ENCODE measurements at regions not wholly inside any gene's neighbourhood (a gene's known extent, or its start where the extent isn't known, plus 50 kb on each side); places are given as distances from the start of the nearest gene placed in this dataset.
"Not testable (repeated sequence)": the region's sequence is repeated elsewhere in the genome, so short reads cannot be mapped to it uniquely, and the experiment has no call there.

DNA sequence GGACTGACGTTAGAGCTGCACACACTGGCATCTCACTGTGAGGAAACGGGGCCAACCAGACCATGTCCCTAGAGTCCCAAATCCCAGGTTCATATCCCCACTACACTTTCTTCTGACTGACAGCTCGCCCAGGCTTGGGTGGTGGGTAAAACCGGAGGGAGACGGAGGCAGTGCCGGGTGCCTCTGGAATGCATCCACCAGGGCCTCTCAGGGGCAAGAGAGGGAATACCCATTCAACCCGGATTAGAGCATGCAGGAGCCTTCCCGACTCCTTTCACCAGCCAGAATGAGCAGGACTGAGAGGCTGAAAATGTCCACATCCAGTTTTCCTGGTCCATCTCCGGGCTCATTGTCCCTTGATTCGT, 297.2 kb downstream of the ADGRD1 start:
- no peak for DNase-seq

GRCh38 chr12:131251336-131252101, 297.8 kb downstream of the ADGRD1 start:
- DNase-seq: no peak

DNA sequence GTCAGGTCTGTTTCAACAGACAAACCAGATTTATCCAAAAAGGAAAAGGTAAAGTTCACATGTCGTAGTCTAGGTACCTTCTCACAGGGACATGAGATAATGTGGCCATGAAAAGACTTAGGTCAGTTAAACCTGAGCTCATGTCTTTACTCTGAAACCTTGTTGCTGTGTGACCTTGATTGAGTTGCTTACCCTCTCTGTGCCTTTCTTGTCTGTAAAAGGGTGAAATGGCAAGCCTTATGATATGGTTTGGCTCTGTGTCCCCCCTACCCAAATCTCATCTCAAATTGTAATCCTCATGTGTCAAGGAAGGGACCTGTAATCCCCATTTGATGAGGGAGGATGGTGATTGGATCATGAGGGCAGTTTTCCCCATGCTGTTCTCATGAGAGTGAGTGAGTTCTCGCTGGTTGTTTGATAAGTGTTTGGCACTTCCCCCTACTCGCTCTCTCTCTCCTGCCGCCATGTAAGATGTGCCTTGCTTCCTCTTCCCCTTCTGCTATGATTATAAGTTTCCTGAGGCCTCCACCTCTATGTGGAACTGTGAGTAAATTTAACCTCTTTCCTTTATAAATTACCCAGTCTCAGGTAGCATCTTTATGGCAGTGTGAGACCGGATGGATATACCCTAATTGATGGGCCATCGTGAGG, 299.8 kb downstream of the ADGRD1 start:
- DNase-seq: no peak

DNA sequence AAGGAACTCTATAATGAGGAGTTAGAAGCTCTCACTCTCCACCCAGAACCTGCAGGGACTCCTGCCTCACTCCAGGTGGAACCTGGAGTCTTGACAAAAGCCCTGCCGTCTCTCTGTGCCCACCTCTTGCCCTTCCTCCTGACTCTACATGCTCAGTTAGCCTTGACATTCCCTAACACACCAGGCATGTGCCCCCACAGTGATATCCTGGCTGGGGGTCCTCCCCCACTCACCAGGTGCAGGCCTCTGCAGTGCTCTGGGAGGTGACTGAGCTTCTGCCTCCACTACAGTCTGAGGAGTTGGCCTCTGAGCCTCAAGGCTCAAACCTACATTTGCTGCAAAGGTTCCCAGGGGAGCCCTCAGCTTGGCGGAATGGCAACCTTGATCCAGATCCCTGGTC, 300.7 kb downstream of the ADGRD1 start:
- no peak for DNase-seq

DNA sequence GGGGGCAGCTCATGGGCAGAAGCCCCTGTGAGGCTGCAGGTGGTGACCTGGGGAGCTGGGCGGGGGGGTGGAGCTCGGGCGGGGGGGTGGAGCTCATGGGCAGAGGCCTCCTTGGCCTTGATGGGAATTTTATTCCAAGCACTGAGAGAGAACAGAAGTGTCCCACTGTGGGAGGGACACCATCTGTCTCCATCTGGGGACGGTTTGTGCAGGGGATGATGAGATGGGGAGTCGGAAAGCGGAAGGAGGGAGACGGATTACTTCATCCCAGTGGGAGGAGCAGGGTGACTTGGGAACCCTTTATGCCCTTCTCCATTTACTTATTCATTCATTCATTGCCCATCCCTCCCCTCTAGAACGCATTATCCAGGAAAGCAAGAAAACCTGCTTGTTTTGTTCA, 304.7 kb downstream of the ADGRD1 start:
- no peak for DNase-seq

DNA sequence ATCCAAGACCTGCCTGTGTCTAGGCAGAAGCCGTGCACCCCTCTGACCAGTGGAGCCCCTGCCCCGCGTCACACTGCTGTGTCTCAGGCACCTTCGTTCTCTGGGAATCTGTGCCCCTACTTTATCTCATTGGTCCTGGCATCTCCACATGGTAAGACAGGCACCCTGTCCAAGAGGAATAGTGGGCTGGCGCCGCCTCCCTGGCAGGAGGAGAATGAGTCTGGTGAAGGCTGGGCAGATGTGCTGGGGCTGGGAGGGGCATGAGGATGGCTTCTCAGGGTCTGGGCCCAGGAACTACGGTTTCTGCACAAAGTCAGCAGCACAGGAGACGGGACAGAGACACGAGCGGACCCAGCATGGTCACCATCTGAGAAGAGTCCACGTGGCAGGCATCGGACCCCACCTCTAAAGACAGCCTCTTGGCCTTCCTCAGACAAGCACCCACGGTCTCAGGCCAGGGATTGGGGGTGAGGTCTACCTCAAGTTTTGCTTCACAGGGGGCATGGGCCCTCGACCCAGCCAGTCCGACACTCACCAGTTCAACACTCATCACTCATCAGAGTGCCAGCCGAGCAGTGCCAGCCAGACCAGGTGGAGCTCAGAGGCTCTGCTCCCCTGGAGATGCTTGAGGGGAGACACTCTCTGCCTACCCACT, 306.7 kb downstream of the ADGRD1 start:
- DNase-seq: no peak

DNA sequence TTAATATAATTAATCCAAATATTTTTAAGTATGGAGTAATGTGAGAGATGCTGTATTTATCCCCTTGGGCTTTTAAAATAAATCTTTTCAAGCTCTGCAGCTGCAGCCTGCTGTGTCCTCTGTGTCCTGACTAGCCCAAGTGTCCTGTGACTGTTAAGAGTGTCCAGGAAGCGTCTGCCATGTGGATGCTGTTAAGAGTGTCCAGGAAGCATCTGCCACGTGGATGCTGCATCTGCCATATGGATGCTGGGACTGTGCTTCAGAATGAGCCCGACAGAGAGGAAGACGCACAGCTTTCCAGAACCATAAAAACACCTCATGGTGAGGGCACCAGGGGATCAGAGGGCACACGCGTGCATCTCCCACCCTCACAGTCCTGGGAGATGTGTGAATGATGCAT, 307.2 kb downstream of the ADGRD1 start:
- DNase-seq: no peak

- no peak for DNase-seq
Measured at GRCh38 chr12:131261906-131262305, 308.2 kb downstream of the ADGRD1 start.

DNA sequence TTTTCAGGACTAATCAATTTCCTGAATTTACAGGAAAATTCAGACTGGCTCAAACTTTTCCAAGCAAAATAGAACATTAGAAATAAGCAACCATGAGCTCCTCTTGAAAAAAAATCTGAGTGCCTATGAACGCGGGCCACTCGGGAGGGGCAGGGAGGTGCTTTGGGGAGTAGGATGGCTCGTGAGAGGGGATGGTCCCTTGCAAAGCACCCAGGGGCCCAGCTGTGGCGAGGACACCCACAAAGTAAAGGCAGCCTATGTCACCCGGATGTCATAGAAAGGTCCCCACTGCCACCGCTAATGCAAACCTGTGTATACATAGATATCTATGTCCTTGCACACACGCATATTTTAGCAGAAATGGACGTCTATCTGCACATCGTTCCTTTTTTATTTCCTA, 309.9 kb downstream of the ADGRD1 start:
- no peak for DNase-seq

DNA sequence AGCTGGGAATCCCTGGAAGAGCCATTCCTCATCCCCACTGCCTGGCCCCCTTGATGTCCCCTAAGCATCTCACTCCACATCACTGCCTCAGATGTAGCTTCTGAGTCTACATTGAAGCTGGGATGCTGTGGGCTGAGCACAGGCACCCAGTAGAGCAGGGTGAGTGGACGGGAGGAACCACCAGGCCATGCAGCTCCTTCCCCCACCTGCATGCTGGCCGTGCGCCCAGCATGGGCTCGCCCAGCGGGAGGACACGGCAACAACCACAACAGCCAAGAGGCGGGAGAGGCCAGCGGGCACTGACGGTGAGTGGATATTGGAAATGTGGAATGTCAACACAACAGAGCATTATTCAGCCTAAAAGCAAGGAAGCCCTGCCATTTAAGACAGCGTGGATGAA, 310.9 kb downstream of the ADGRD1 start:
- no peak for DNase-seq

GRCh38 chr12:131266591-131267467, 313.1 kb downstream of the ADGRD1 start:
- no peak for DNase-seq

- no peak for DNase-seq
Measured at GRCh38 chr12:131267576-131267975, 313.9 kb downstream of the ADGRD1 start.

DNA sequence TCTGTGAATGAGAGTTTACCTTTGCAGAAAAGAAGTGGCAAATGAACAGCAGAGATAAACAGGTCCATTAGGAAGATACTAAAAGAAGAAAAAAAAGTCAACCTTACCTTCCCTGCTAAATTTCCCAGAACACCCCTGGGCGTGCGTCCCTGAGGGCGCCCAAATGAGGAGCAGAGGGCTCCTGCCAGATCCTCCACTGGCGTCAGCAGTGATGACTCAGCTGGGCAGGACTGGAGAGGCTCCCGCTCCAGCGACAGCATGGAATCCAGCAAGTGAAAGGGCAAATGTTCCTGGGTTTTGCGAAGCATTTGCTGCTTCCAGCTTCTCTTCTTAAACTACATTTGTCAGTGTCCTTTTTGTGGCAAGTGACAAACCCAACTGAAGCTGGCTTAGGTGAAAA, 314.4 kb downstream of the ADGRD1 start:
- DNase-seq: not testable (repeated sequence)

DNA sequence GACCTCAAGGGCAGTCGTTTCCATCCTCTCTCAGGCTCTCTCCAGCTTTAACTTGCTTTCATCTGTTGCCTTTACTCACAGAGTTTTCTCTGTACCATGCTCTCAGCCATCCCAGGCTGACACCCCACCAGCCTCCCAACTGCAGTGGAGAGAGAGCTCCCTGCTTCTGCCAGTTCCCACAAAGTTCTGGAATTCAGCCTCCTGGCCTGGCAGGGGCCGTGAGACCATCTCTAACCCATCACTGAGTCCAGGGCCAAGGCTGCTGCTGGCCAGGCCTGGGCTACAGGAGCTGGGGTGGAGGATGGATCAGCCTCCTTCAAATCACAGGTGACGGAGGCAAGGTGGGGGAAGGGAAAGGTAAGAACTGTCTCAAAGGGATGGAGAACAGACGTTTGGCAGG, 314.9 kb downstream of the ADGRD1 start:
- DNase-seq: not testable (repeated sequence)

DNA sequence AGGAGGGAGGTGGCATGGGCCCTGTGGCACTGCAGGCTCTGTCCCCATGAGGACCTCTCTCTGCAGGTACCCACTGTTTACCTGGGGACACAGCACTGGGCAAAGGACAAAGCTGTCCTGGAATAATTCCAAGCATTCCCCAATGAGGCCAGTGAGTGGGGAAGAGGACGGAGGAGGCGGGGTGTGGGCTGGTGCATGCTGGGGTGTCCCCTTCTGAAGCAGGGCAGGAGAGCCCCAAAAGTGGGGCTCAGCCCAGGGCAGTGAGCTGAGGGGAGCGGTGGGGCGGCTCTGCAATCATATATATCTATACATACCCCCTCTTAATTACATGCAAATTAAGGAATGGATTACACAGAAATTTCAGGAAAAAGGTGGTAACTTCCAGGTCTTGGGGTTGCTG, 315.8 kb downstream of the ADGRD1 start:
- no peak for DNase-seq

DNA sequence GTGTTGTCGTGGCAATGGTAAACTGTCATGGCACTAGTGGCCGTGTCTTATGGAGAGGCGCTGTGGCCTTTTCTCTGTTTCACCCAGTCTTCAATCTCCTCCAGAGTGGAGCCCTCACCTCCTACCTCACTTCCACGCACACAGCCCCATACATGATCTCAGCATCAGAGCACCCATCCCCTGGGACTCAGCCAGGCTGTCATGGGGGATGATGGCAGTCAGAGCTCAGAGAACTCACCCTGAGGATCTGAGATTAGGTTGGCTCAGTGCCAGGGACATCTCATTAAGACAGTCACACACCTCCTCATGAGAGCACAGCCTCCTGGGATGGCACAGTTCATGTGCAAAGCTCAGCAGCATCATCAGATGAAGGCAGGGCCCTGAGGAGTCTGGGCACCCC, 316.3 kb downstream of the ADGRD1 start:
- not testable (repeated sequence) for DNase-seq

- DNase-seq: no peak
Measured at GRCh38 chr12:131271724-131272123, 318.0 kb downstream of the ADGRD1 start.

GRCh38 chr12:131272283-131272814, 318.6 kb downstream of the ADGRD1 start:
- not testable (repeated sequence) for DNase-seq

DNA sequence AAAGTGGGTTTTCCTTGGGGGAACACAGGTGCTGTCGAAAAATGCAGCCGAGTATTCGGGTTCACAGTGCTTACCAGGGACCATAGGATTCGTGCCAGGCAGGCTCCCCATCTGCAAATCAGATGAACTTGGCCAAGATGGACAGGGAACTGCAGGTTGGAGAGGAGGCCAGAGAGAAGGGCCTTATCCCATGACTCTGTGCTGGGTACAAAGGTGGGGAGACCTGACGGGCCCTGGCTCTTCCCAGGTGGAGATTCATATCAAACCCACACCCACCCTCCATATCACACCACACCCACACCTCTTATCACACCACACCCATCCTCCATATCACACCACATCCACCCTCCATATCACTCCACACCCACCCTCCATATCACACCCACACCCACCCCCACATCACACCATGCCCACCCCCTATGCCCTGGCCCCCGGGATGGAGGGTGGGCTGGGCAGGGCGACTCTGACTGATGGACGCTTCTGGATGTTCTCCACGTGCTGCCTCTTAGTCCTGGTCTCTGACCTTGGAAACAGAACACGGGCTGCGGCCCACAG, 319.7 kb downstream of the ADGRD1 start:
- no peak for DNase-seq

GRCh38 chr12:131274061-131274460, 320.4 kb downstream of the ADGRD1 start:
- DNase-seq: no peak

GRCh38 chr12:131274906-131275305, 321.2 kb downstream of the ADGRD1 start:
- DNase-seq: no peak

- no peak for DNase-seq
Measured at GRCh38 chr12:131275824-131276223, 322.1 kb downstream of the ADGRD1 start.

Measured in 8988T (cell line).